T-helper 1 cell treated with Interleukin-12 subunit alpha and Interleukin-12 subunit beta and Interleukin-4 antibody, amounts not matched to agents 30 μg/mL and 1 μg/mL, for 36 hours (primary cell): ENCODE measurements at regions not wholly inside any gene's neighbourhood (a gene's known extent, or its start where the extent isn't known, plus 50 kb on each side); places are given as distances from the start of the nearest gene placed in this dataset.
"Not testable (repeated sequence)": the region's sequence is repeated elsewhere in the genome, so short reads cannot be mapped to it uniquely, and the experiment has no call there.

Experiments
- H3K27ac Mint-ChIP-seq: one replicate; pipeline ENCODE4 v1.8.0; 2021; ENCODE audit warnings: mild to moderate bottlenecking, mixed read lengths
- H3K27me3 Mint-ChIP-seq: one replicate; pipeline ENCODE4 v1.8.0; 2021; ENCODE audit warnings: low read depth, mixed read lengths
- H3K36me3 Mint-ChIP-seq: one replicate; pipeline ENCODE4 v1.8.0; 2021; ENCODE audit warnings: low read depth, mixed read lengths
- H3K4me1 Mint-ChIP-seq: one replicate; pipeline ENCODE4 v1.8.0; 2021; ENCODE audit warnings: low read depth, mixed read lengths
- H3K4me3 Mint-ChIP-seq: one replicate; pipeline ENCODE4 v1.8.0; 2021; ENCODE audit warnings: mild to moderate bottlenecking, moderate library complexity, mixed read lengths
- H3K9me3 Mint-ChIP-seq: one replicate; pipeline ENCODE4 v1.8.0; 2021; ENCODE audit warnings: mixed read lengths

DNA sequence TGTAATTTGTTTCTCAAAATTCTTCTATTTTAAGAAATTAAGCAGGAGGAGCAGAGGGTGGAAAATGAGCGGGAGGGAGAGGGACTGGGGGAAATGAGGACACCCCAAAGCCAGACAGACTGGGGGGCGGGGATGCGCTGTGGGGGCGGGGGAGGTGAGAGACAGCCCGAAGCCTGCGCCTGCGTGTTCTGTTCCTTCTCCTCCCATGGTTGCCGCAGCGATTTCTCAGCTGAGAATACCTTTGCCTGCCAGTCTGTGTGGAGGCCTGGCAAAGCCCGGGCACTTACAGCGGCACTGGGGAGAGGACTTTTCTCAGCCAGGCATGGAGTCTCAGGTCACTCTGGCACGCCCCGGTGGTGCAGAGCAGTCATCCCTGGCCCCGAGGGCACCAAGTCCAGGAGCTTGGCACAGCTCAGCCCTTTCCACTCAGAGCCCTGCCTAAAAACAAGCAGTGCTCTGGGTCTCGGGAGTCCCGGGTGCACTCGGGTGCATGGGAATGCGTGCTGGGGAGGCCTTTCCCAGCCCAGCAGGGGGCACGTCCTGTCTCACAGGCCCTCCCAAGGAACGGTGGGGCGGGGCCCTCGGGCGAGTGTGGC lies 289.3 kb upstream of the HS6ST1 start:
- no peaks in the 10 kb centered on the region for H3K9me3 Mint-ChIP-seq
- no peak overlapping the region for H3K4me3 Mint-ChIP-seq
- H3K27ac Mint-ChIP-seq, result no peak overlapping the region
- no peaks in the 10 kb centered on the region for H3K4me1 Mint-ChIP-seq
- no peaks in the 10 kb centered on the region for H3K27me3 Mint-ChIP-seq
- H3K36me3 Mint-ChIP-seq, result no peaks in the 10 kb centered on the region

DNA sequence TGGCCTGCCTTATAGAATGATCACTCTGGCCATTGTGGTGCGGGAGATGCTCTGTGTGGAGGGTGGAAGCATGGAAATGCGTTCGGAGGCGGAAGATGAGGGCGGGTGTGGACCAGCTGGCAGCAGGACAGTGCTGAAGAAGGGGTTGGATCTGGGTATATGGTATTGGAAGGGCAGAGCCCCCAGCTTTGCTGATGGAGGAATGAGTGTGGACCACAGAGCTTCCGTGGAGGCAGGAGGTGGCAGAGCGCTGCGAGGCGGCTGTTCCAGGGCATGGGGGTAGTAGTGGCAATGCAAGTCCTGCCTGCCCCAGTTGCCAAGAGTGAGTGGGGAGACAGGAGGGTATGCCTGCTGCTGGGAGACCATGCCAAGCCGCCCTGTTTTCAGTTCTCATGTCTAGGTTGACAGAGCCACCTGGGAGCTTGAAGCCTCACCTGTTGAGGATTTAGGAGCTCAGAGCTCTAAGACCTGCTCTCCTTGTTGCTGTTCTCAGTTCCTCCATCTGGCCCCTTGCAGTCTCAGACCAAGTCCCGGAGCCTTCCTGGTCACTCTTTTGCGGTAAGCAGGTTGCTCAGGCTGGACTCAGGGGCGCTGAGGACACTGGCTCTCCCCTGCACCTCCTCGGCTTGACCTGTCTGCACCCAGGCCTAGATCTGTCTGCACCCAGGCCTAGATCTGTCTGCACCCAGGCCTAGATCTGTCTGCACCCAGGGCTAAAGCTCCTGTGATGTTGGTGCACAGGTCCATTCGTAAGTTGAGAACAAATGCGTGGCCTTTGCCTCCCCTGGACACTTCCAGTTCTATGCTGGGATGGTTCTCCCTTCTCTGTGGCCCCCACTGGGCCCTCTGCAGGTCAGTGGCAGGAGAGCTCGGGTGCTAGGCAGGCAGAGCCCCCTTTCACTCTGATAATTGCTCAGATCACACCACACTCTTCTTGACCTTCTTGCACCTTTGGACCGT lies 290.5 kb upstream of the HS6ST1 start:
- Mint-ChIP-seq H3K36me3 (no peaks in the 10 kb centered on the region), H3K4me1 (no peaks in the 10 kb centered on the region), H3K27me3 (no peaks in the 10 kb centered on the region), H3K27ac (no peak overlapping the region), H3K9me3 (no peaks in the 10 kb centered on the region), H3K4me3 (no peak overlapping the region)

DNA sequence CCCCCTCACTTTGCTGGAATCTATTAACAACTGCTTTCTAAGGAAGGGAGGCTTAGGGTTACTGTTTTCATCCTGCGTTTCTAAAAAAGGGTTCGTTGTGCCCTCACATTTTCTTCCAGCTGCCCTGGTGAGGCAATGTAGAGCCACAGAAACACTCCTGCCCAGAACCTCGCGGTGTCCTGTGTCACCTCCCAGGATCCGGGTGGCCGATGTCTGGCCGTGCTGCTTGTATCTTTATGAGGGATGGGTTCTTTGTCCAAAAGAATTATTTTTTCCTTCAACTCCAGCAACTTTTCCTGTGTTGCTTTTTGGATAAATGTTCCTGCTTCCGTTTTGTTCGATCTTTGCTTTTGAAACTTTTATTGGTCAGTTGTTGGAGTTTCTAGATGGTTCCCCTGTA lies 291.8 kb upstream of the HS6ST1 start:
- Mint-ChIP-seq H3K9me3 (no peaks in the 10 kb centered on the region), H3K4me1 (no peaks in the 10 kb centered on the region), H3K4me3 (no peak overlapping the region), H3K27me3 (no peaks in the 10 kb centered on the region), H3K36me3 (no peaks in the 10 kb centered on the region), H3K27ac (no peak overlapping the region)

DNA sequence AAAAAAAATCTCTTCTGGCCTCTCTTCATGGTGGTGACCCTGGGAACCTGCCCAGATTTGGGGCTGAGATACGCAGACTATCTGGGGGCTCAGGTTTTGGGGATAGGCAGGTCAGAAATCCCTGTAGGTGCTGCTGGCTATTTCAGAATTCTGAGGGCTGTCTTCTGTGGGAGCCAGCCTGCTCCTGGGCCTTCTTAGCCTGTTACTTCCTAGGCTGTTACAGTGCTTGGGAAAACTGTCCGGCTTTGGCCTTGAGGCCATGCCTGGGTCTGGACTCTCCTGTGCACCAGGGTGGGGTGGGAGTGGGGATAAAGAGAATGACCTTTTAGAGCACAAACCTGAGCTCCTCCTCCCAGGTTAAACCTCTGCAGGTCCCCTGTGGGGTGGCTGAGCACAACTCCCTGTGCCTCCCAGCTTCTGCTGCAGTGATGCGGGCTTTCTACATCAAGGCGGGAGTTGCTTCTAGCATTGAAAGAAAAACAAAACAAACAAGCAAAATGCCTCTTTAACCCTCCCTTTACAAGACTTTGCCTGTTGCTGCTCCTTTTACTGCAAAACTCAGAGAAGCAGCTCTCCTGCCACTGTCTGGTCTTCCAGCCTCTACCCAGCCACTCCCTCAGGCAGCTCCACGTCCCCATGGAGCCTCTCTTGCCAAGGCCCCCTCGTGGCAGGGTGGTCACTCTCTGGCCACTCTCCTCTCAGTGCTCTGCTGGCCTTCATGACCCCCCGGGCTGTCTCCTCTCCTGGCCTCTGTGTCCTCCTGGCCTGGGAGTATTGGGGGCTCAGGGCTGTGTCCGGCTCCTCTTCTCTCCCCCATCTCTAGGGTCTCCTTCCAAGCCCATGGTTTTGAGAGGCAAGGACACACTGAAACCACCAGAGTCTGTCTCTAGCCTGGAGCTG lies 293.0 kb upstream of the HS6ST1 start:
- no peaks in the 10 kb centered on the region for H3K36me3 Mint-ChIP-seq
- no peaks in the 10 kb centered on the region for H3K9me3 Mint-ChIP-seq
- H3K27ac Mint-ChIP-seq, result no peak overlapping the region
- H3K4me1 Mint-ChIP-seq, result no peaks in the 10 kb centered on the region
- H3K27me3 Mint-ChIP-seq, result peaks cover 5% of the 10 kb centered on the region
- no peak overlapping the region for H3K4me3 Mint-ChIP-seq

DNA sequence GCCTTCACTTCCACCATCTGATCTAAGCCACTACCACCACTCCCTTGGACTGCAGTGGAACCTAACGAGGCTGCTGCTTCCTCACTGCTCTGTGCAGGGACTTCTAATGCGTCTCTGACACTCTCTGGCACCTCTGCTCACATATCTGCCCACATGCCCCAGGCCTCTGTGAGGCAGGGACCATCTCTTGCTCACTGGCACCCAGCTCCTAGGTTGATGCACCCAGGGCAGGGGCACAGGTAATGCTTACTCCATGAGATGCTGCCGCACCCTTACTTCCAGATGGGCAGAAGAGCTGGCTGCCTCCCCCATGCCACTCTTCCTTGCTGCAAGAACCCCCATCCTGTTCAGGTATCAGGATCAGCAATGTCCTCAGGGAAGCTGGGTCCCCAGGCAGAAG lies 294.0 kb upstream of the HS6ST1 start:
- no peaks in the 10 kb centered on the region for H3K4me1 Mint-ChIP-seq
- no peak overlapping the region for H3K4me3 Mint-ChIP-seq
- H3K27me3 Mint-ChIP-seq, result peaks cover 5% of the 10 kb centered on the region
- H3K27ac Mint-ChIP-seq, result no peak overlapping the region
- no peaks in the 10 kb centered on the region for H3K36me3 Mint-ChIP-seq
- no peaks in the 10 kb centered on the region for H3K9me3 Mint-ChIP-seq

DNA sequence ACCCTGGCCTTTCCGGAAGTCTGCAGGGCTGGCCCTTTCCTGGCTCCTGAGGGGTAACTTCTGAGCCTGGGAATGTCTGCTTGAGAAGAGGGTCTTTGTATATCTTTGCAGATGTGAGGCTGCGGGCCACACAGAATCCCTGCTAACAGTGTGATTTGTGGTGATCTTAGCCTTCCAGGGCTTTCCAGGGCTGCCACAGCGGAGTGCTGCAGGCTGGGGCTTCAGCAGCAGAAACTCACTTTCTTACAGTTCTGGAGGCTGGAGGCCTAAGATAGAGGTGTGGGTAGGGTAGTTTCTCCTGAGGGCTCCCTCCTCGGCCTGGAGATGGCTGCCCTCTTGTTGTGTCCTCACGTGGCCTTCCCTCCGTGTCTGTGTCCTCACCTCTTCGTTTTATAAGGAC lies 294.7 kb upstream of the HS6ST1 start:
- Mint-ChIP-seq H3K4me1 (no peaks in the 10 kb centered on the region), H3K4me3 (no peak overlapping the region), H3K27me3 (peaks cover 5% of the 10 kb centered on the region), H3K36me3 (no peaks in the 10 kb centered on the region), H3K9me3 (no peaks in the 10 kb centered on the region), H3K27ac (no peak overlapping the region)

DNA sequence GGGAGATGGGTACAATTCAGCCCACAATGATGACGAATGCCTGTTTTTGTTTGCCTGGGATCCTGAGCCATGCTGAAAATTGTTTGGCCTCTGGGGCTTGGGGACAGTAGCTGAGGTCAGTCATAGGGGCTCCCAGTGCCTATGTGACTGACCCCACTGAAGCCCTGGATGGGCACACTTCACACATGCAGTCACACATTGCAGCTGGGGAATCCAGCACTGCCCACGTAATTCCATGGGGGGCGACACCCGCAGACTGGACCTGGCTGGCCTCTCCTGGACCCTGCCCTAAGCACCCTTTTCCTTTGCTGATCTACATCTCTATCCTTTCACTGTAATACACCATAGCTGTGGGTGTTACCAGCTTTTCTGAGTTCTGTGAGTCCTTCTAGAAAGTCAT lies 295.2 kb upstream of the HS6ST1 start:
- Mint-ChIP-seq H3K4me1 (no peaks in the 10 kb centered on the region), H3K27me3 (peaks cover 5% of the 10 kb centered on the region), H3K4me3 (no peak overlapping the region), H3K9me3 (no peaks in the 10 kb centered on the region), H3K27ac (no peak overlapping the region), H3K36me3 (no peaks in the 10 kb centered on the region)

DNA sequence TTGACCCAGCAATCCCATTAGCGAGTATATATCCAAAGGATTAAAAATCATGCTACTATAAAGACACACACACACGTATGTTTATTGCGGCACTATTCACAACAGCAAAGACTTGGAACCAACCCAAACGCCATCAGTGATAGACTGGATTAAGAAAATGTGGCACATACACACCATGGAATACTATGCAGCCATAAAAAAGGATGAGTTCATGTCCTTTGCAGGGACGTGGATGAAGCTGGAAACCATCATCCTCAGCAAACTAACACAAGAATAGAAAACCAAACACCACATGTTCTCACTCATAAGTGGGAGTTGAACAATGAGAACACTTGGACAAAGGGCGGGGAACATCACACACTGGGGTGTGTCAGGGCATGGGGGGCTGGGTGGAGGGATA lies 296.2 kb upstream of the HS6ST1 start:
- H3K36me3 Mint-ChIP-seq, H3K4me1 Mint-ChIP-seq, H3K9me3 Mint-ChIP-seq, H3K27ac Mint-ChIP-seq, H3K4me3 Mint-ChIP-seq, H3K27me3 Mint-ChIP-seq: not testable (repeated sequence)

DNA sequence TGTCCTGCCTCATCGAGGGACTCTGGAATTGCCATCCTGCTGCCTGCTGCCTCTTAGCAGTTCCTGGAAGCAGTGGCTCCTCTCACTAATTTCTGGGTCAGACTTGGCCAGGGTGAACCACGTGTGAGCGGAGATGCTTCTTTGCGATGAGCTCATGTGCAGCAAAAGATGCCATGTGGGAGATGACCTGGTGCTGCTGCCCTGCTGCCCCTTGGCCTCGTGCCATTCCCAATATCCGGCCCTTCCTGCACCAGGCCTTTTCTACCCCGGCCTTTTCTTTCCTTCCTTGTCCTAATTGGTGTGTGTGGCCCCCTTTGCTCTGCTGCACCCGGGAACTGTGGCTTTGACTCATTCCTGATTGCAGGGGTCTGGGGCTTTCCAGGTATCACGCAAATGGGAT lies 296.9 kb upstream of the HS6ST1 start:
- no peak overlapping the region for H3K4me3 Mint-ChIP-seq
- no peak overlapping the region for H3K27ac Mint-ChIP-seq
- H3K27me3 Mint-ChIP-seq, result peaks cover 5% of the 10 kb centered on the region
- H3K9me3 Mint-ChIP-seq, result no peaks in the 10 kb centered on the region
- H3K4me1 Mint-ChIP-seq, result no peaks in the 10 kb centered on the region
- no peaks in the 10 kb centered on the region for H3K36me3 Mint-ChIP-seq

DNA sequence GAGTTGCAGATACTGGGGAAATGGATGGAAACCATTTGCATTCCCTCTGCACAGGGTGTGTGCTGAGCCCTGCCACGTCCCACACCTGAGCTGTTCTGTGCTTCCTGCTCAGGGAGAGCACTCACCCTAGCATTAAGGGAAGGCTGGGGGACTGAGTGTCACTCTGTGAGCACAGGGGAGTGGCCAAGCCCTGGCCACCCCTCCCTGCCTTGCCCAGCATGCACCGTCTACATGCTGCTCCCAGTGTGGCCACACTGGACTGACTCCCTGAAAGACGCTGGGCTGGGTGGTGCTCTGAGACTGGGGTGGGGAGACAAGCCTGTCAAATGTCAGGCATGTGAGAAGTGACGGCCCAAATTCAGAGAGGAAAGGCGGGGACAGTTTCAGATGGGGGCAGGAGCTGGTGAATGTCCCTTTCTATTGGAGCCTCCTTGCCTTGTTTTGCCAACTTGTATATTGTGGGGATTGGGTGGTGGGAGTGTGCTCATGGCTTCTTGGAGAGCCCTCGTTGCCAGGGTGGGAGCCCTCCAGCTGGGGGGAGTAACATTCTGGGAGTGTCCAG lies 298.4 kb upstream of the HS6ST1 start:
- Mint-ChIP-seq H3K4me1 (peaks cover 1% of the 10 kb centered on the region), H3K4me3 (no peak overlapping the region), H3K9me3 (no peaks in the 10 kb centered on the region), H3K27ac (no peak overlapping the region), H3K27me3 (peaks cover 9% of the 10 kb centered on the region), H3K36me3 (no peaks in the 10 kb centered on the region)

DNA sequence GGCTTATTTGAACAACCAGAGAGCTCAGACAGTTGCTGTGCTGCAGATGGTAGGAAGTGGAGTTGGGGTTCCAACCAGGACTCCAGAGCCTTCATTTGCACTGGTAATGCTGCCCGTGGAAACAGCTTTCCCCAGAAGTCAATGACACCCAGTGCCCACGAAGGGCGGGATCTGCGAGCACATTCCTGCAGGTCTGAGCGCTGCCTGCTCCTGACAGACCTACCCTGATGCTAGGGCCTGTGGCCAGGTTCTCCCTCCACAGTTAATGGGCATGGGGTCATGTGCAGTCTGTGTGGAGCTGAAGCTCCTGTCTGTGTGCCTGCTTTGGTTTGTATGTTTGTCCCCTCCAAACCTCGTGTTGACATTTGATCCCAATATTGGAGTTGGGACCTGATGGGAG lies 299.0 kb upstream of the HS6ST1 start:
- Mint-ChIP-seq H3K27me3 (peaks cover 12% of the 10 kb centered on the region), H3K36me3 (no peaks in the 10 kb centered on the region), H3K9me3 (no peaks in the 10 kb centered on the region), H3K27ac (no peak overlapping the region), H3K4me1 (peaks cover 1% of the 10 kb centered on the region), H3K4me3 (no peak overlapping the region)

DNA sequence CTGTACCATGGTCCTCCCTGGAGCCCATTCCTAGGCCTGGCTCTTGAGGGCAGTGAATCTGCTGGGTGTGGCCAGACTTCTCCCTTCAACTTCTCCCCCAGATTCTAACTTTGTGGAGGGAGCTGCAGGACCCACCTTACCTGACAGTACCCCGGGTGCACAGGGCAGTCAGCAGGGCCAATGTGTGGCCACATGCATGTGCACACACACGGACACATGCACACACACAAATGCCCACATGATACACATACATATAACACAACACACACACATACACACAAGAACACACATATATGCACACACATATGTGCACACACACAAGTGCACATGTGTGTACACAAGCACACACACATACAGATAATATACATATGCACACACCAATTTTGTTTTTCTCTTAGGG lies 300.0 kb upstream of the HS6ST1 start:
- Mint-ChIP-seq H3K27ac (no peak overlapping the region), H3K36me3 (peaks cover 1% of the 10 kb centered on the region), H3K4me1 (peaks cover 8% of the 10 kb centered on the region), H3K4me3 (no peak overlapping the region), H3K27me3 (peaks cover 12% of the 10 kb centered on the region), H3K9me3 (no peaks in the 10 kb centered on the region)

DNA sequence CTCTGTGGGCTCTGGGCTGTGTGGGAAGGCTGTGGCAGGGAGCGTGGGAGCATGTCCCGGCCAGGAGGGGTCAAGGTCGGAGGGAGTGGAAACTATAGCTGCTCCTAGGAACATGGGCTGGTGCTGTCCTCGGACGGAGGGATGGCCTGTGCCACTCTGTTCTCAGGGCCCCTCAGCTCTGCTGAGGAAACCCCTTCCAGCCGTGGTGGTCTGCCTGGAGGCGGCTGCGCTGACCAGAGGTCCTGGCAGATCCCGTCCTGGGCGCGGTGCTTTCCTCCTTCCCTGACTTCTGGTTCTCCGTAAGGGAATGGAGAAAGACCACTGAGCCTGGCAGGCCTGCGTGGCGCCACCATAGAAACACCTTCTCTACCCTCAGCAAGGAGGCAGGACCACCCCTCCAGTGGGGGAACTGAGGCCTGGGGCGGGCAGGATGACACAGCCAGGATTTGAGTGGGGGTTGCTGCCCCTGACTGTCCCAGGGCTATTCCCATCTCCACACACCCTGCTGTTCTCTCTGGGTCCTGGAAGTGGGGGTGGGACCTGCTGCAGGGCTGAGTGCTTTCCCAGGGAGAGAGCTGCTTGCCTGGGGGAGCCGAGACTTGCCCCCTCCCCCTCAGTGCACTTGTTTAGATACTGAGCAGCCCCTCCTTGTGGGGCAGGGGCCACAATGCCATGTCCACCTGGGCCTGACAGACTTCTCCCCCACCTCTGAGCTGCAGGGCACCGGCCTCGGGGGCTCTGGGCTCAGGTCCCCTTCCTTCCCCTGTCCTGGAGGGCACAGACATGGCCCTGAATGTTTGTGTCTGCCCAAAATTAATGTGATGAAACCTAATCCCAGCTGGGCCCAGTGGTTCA lies 301.0 kb upstream of the HS6ST1 start:
- Mint-ChIP-seq H3K4me3 (no peak overlapping the region), H3K9me3 (no peaks in the 10 kb centered on the region), H3K4me1 (peaks cover 19% of the 10 kb centered on the region), H3K27me3 (peaks cover 12% of the 10 kb centered on the region), H3K27ac (no peak overlapping the region), H3K36me3 (peaks cover 1% of the 10 kb centered on the region)

DNA sequence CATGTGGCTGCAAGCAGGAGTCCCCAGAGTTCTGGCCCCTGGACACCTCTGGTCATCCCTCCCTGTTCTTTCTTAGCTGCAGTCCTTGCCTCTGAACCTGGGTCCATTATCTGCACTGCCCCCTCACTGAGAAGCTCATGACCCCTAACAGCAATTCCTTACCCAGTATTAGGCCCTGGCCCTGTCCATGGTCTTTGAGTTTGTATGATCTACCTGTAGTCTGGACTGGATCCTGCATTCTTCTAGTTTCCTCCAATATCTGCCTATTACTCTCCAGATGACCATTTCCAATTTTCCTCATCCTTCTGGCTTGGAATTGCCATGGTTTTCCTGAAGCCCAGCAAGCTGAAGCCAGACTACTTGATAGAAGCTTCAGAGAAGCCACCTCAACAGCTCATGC lies 302.4 kb upstream of the HS6ST1 start:
- H3K9me3 Mint-ChIP-seq, result no peaks in the 10 kb centered on the region

More for the DNA sequence above, 302.4 kb upstream of the HS6ST1 start:
- peaks cover 13% of the 10 kb centered on the region for H3K27me3 Mint-ChIP-seq
- no peak overlapping the region for H3K4me3 Mint-ChIP-seq
- peaks cover 23% of the 10 kb centered on the region for H3K4me1 Mint-ChIP-seq
- peaks cover 1% of the 10 kb centered on the region for H3K36me3 Mint-ChIP-seq
- H3K27ac Mint-ChIP-seq, result no peak overlapping the region
